ENCODE measurements at regions not wholly inside any gene's neighbourhood (a gene's known extent, or its start where the extent isn't known, plus 50 kb on each side); places are given as distances from the start of the nearest gene placed in this dataset.

DNA sequence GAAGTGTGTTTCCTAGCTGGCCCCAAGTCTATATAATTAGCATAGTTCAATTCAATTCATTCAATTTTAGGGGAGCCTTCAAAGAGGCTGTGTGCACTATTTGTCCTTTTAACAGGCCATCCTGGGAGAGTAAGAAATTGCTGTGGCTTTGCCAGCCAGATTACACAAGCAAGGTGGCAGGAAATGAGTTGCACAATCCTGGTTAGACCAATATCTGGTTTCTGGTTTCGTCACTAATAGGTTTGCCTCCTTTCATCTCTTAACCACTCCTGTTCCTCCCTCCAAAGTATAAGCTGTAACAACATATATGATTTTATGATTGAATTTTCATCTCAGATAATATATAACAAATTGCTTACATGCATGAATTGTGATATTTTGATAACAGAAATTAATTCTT is 84.1 kb upstream of the NEGR1 start:
- no peak for DNase-seq

DNA sequence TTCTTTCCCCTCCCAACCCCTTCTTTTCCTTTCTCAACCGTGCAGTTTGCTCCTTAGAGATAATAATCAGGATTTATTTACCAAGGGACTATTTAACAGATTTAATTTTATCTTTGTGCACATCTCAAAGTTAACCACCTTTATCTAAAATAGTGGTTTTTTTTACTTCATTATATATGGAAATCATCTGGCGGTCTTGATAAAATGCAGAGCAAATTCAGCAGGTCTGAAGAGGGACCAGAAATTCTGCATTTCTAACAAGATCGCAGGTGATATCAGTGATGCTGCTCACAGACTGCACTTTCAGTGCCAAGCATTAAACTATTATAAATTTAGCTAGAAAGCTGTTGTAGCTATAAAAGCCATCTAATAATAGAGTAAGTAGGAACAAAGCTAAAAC is 83.4 kb upstream of the NEGR1 start:
- DNase-seq: no peak

DNA sequence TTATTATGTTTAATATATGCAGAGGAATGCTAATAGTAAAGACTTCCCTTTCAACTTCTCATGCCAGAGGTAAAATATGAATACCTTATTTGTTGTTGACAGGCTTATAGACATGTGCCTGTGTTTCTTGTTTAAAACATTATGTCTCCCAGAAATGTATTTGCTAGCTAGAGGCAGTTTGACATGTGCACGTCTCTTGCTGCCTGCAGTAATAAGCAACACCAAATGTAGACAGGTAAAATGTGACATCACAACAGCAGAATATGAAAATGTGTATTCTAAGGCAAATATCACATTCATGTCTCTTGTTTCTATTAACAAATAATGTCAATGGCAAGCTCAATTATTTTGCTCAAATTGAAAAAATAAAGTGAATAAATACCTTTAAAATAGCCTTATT is 80.2 kb upstream of the NEGR1 start:
- DNase-seq: no peak

DNA sequence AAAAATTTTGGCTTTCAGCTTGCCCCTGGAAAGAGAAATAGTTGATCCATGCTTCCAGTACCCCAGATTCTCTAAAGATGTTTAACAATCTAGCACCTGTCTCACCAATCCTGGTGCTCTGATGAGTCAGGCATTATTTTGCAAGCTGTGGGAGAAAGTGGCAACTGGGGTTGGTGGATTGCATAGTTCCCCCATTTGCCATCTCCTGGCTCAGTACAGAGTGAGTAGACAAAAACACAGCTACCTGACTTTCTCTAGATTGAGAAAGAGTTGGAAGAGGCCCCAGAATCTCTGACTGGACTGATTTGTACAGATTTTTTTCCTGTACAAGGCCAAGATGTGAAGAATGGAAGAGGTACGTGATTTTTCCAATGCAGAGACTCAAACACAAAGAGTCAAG is 75.1 kb upstream of the NEGR1 start:
- DNase-seq: no peak

DNA sequence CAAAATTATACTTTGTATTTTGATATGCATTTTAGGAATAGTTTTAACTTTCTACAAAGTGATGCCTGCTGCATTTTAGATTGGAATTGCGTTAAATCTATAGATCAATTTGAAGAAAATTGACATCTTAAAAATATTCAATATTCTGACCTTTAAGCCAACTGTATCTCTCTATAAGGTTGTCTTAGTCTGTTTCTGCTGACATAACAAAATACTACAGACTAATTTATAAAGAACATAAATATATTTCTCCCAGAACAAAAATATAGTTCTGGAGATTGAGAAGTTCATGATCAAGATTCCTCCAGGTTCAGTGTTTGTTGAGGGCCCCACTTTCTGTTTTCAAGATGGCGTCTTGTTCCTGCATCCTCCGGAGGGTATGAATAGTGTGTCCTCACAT is 73.6 kb upstream of the NEGR1 start:
- DNase-seq: no peak

DNA sequence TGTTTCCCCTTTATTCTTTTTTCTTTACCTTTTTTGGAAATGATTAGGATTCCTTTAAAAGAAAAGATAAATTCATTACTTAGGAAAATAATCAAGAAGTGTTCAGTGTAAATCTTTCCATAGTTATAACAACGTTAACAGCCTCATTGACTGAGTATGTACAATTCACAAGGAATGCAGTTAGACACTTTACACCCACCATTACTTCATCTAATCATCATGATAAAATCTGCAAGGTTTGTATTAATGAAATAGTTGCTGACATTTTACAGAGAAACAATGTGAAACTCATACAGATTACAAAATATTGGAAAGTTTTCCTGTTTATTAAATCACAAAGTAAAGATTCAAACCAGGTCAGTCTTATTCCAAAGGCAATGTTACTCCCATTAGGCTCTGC is 59.3 kb upstream of the NEGR1 start:
- no peak for DNase-seq

DNA sequence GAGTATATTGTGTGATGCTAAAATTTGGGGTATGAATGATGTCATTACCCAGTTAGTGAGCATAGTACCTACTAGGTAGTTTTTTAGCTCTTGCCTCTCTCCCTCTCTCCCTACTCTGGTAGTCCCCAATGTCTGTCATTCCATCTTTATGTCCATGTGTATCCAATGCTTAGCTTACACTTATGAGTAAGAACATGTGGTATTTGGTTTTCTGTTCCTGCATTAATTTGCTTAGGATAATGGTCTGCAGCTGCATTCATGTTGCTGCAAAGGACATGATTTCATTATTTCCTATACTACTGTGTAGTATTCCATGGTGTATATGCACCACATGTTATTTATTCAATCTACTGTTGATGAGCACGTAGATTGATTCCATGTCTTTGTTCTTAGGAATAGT is 54.4 kb upstream of the NEGR1 start:
- no peak for DNase-seq

Measured in right hindlimb (tissue), 1 donor.